Breast epithelium (tissue), 4 donors: ENCODE measurements at regions not wholly inside any gene's neighbourhood (a gene's known extent, or its start where the extent isn't known, plus 50 kb on each side); places are given as distances from the start of the nearest gene placed in this dataset.
"Not testable (repeated sequence)": the region's sequence is repeated elsewhere in the genome, so short reads cannot be mapped to it uniquely, and the experiment has no call there.

ENCODE experiments used
- DNase-seq, 2 donors: peaks; one replicate each; pipeline ENCODE4 v3.0.0-alpha.2; 2019; ENCODE audit warnings: low spot score in 2 of 2
- H3K27ac ChIP-seq, 2 donors: fragments of 200-600 bp; sonication (generic) in 1 of 2; one replicate each; pipeline ENCODE4 v1.5.1; 2016 to 2019; ENCODE audit warnings: mild to moderate bottlenecking in 1 of 2
- H3K27me3 ChIP-seq, 2 donors: fragments of 200-600 bp; sonication (generic) in 1 of 2; one replicate each; pipeline versions ENCODE4 v1.5.1 to v1.6.0; 2017 to 2019; ENCODE audit warnings: control low read depth in 1 of 2, mild to moderate bottlenecking in 1 of 2
- H3K36me3 ChIP-seq: fragments of 200-600 bp; one replicate; pipeline ENCODE4 v1.5.1; 2019
- H3K4me1 ChIP-seq, 2 donors: fragments of 200-600 bp; sonication (generic); one replicate each; pipeline ENCODE4 v1.5.1; 2016 to 2019; ENCODE audit warnings: control low read depth in 1 of 2
- H3K4me3 ChIP-seq, 3 donors: fragments of 200-600 bp; sonication (generic); 1 replicate in 2 of 3; 2 replicates in 1 of 3; pipeline ENCODE4 v1.5.1; 2016 to 2019; ENCODE audit warnings: mild to moderate bottlenecking in 3 of 3, moderate library complexity in 2 of 3
- H3K9me3 ChIP-seq, 2 donors: fragments of 200-600 bp; sonication (generic) in 1 of 2; one replicate each; pipeline ENCODE4 v1.5.1; 2016 to 2019; ENCODE audit warnings: control low read depth in 1 of 2
- CTCF ChIP-seq, 3 donors: fragments of 450-650 bp; IDR thresholded peaks; one replicate each; pipeline ENCODE4 v1.5.1; 2016 to 2017; ENCODE audit warnings: antibody characterized with exemption in 3 of 3, mild to moderate bottlenecking in 3 of 3, moderate library complexity in 3 of 3
- POLR2A ChIP-seq: fragments of 450-650 bp; IDR thresholded peaks from one replicate; pipeline ENCODE4 v1.6.1; 2016; ENCODE audit warnings: antibody characterized with exemption, mild to moderate bottlenecking, moderate library complexity
- POLR2AphosphoS5 ChIP-seq, 3 donors: sonication (generic); formaldehyde crosslinking; IDR thresholded peaks; one replicate each; pipeline ENCODE4 v1.6.1; 2017; ENCODE audit warnings: antibody characterized with exemption in 3 of 3
- intact Hi-C: fragments of 100-400 bp; cut with DNase I; formaldehyde crosslinking; loops from one replicate; pipeline ENCODE4 v1.15.1; 2023; ENCODE audit warnings: low total_unique reads

DNA sequence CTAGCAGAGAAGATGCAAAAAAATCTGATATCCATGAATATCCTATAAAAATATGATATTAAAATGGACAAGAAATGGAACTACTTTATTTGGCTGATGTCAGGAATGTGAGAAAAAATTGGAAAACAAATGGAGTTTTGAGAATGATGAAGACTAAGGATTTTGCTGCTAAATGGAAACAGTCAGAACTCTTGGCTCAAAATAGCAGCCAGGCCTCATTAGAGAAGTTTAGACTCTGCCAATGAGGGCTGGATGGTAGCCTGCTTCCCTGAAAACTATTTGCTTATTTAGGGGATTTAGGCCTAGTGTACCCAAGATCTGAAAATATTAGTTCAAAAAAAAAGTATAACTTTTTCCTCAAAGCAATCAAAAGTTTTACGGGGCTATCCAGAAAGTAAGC is 458.5 kb downstream of the TFEC start:
- Histone ChIP-seq H3K9me3 (no peaks in the 10 kb centered on the region), H3K36me3 (no peaks in the 10 kb centered on the region), H3K27me3 (no peaks in the 10 kb centered on the region), H3K4me3 (no peak overlapping the region), H3K4me1 (no peaks in the 10 kb centered on the region), H3K27ac (no peak overlapping the region)
- intact Hi-C loops: no loop called here
- no peak for DNase-seq
- no peak for TF ChIP-seq POLR2AphosphoS5 (IDR thresholded peaks at IDR 0.05)
- no peak for TF ChIP-seq CTCF (IDR thresholded peaks at IDR 0.05)
- no peak for TF ChIP-seq POLR2A

DNA sequence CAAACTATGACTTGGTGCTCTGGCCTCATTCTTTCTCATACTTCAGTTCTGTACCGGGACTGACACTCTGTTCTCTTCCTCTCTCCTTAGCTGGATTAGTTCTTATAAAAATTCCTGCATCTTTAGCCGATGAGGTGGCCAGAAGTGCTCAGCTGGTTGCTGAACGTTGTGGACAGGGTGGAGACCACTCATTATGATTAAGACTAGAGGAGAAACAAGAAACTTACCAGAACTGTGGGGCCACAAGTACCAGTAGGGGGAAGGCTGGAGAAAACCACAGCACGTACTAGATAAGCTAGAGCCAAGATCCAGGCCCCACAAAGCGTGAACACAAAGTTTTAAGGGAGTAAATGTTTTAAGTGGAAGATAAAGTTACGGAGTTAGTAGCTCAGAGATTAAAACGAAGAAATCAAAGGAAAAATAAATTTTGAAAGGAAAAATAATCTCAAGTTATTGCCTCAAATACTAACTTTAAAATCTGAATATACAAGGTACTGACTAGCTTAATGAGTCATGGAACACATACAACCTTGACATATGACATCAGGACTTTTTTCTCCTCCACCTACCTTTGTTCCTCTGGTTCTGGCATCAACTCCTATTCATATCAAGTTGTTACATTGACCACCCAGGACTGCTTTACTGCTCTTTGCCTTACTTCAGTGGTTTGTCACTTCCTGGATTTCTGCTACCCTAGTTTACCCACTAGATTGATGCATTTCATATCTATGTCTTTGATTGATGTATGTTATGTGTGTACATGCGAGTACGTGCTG is 469.0 kb downstream of the TFEC start:
- intact Hi-C loops: no loop called here
- no peaks in the 10 kb centered on the region for H3K27me3 ChIP-seq
- no peak overlapping the region for H3K4me3 ChIP-seq
- H3K4me1 ChIP-seq: no peaks in the 10 kb centered on the region
- TF ChIP-seq CTCF (IDR thresholded peaks at IDR 0.05): no peak
- TF ChIP-seq POLR2A: no peak
- no peak for TF ChIP-seq POLR2AphosphoS5 (IDR thresholded peaks at IDR 0.05)
- H3K36me3 ChIP-seq: no peaks in the 10 kb centered on the region
- H3K27ac ChIP-seq: no peak overlapping the region
- no peak for DNase-seq
- H3K9me3 ChIP-seq: no peaks in the 10 kb centered on the region

DNA sequence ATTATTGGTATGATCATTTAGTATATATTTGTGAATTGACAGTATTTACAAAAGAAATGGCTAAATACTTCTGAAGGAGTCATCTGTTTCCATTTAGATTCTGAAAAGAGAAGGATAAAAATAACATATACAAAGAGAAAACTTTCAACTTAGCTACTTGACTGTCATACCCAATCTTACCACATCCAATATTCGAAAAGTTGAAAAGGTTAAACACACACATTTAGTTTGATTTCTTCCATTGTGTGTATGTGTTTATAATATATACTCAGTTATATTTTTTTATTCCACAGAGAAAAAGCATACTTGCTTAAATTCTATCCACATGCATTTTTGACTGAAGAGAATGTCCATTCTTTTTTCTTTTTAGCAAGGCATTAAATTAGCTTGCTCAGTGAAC is 470.7 kb downstream of the TFEC start:
- intact Hi-C loops: loop anchor here (2.0 kb wide), 1 partner anchor 49 kb away; no protein-coding TSS in a partner anchor
- no peaks in the 10 kb centered on the region for H3K4me1 ChIP-seq
- no peaks in the 10 kb centered on the region for H3K36me3 ChIP-seq
- no peak overlapping the region for H3K27ac ChIP-seq
- no peaks in the 10 kb centered on the region for H3K9me3 ChIP-seq
- no peak overlapping the region for H3K4me3 ChIP-seq
- TF ChIP-seq CTCF (IDR thresholded peaks at IDR 0.05) (no peak), POLR2AphosphoS5 (IDR thresholded peaks at IDR 0.05) (no peak), POLR2A (no peak)
- no peak for DNase-seq
- H3K27me3 ChIP-seq: no peaks in the 10 kb centered on the region

DNA sequence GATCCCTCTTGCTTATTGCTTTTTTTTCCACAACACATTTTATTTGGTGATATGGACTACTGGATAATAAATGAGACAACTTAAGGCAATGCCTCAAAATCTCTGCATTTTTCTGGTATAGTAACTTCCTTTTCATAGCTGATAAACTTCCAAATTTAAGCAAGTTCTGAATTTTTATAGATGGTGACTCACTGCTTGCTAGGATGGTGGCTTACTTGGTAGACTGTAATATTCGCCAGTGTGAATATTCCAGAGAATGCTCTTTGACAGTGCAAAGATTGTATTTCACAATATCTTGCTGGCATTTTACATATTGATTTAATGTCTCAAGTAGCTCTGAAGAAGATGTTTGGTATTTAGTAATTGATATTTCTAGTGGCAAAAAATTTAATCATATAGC is 472.4 kb downstream of the TFEC start:
- DNase-seq: no peak
- TF ChIP-seq POLR2A: no peak
- TF ChIP-seq POLR2AphosphoS5 (IDR thresholded peaks at IDR 0.05): no peak
- TF ChIP-seq CTCF (IDR thresholded peaks at IDR 0.05): no peak
- intact Hi-C loops: loop anchor here (2.0 kb wide), 1 partner anchor 47 kb away; no protein-coding TSS in a partner anchor
- H3K4me3 ChIP-seq: no peak overlapping the region
- no peaks in the 10 kb centered on the region for H3K36me3 ChIP-seq
- H3K27ac ChIP-seq: no peak overlapping the region
- H3K27me3 ChIP-seq: no peaks in the 10 kb centered on the region
- no peaks in the 10 kb centered on the region for H3K4me1 ChIP-seq
- no peaks in the 10 kb centered on the region for H3K9me3 ChIP-seq

- intact Hi-C loops, H3K36me3 ChIP-seq, H3K4me1 ChIP-seq, H3K9me3 ChIP-seq, DNase-seq, H3K4me3 ChIP-seq, H3K27ac ChIP-seq, H3K27me3 ChIP-seq: not testable (repeated sequence)
These were observed 473.3 kb downstream of the TFEC start for GRCh38 chr7:115557296-115557695.
